ENCODE measurements at regions not wholly inside any gene's neighbourhood (a gene's known extent, or its start where the extent isn't known, plus 50 kb on each side); places are given as distances from the start of the nearest gene placed in this dataset.

DNA sequence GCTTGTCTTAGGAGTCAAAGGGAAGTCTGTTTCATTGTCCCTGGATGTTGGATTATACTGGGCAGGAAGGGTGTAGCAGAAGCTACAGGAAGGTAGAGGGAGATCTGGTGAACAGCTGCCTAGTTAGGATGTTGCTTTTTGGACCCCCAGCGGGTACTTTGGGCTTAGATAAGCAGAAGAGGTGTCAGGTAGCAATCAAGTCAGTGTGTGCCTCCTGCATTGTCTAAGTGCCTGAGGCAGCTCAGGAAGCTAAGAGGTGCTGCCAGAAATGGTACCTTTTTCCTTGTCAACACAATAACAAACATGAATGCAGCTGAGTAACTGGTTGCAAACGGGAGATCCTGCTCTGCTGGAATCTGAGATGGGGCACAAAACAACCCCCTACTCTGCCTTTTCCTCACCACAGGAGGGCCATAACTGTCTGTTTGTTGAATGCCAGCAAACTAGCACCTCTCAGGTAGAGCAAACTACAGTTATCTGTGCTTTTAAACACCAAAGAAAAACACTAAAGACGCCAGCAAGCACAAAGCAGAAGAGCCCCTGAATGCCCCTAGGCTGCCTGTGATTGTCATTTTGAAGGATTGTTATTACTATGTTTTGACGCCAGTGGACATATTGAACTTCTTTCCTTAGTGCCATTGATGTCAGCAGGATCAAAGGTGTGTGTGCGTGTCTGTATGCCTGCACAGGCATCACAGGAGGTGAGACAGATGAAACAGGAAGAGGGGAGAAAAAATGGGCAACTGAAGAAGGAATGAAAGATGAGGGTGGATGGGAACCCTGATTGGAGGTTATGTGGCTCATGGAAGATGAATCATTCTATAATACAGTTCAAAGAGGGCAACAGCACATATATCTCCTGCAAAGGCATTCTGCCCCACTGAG lies 151.4 kb downstream of the ETAA1 start:
- no peaks in the 10 kb centered on the region for H3K79me2 ChIP-seq (ENCODE audit: control insufficient read depth, insufficient read depth, low read length)
- intact Hi-C loops (cut with micrococcal nuclease; ENCODE audit: unreplicated experiment) = no loop called here
- H3K4me2 ChIP-seq (ENCODE audit: control insufficient read depth, insufficient read depth) = no peak overlapping the region
- SMC1A ChIA-PET (ENCODE audit: uncharacterized antibody, unreplicated experiment) = no interaction called here
- H3K27me3 ChIP-seq (replicated peaks in 1 of 2; ENCODE audit: control insufficient read depth in 2 of 2, insufficient read depth in 2 of 2, low read length in 1 of 2) = no peaks in the 10 kb centered on the region
- no peak overlapping the region for H2AFZ ChIP-seq (ENCODE audit: control insufficient read depth, low read depth, low read length)
- no peaks in the 10 kb centered on the region for H3K4me1 ChIP-seq (ENCODE audit: control insufficient read depth, insufficient read depth, low read length)
- H4K20me1 ChIP-seq (ENCODE audit: control insufficient read depth, insufficient read depth) = no peaks in the 10 kb centered on the region
- POLR2A ChIA-PET = no interaction called here
- RAD21 ChIA-PET (ENCODE audit: unreplicated experiment) = no interaction called here
- ATAC-seq (no peak), FAIRE-seq (no peak), DNase-seq (ENCODE audit: low read depth, low spot score) (no peak)
- 3% methylated on average over 5 of the region's 5 CpGs for WGBS (ENCODE audit: insufficient coverage, insufficient replicate concordance, low lambda C conversion rate, missing lambda C conversion rate)
- no TSS peak for BruUV-seq (replicated peaks)
- in situ Hi-C loops (cut with MboI) = no loop called here
- H3K4me3 ChIP-seq = no peak overlapping the region
- no peak overlapping the region for H3K9ac ChIP-seq (ENCODE audit: control insufficient read depth, insufficient read depth, low read length)
- H3K27ac ChIP-seq (ENCODE audit: control insufficient read depth, insufficient read depth) = no peak overlapping the region
- H3K36me3 ChIP-seq (ENCODE audit: control insufficient read depth in 2 of 2, insufficient read depth in 2 of 2, low read length in 1 of 2) = no peaks in the 10 kb centered on the region
- CTCF ChIA-PET = no interaction called here
- H3K9me3 ChIP-seq (replicated peaks; ENCODE audit: control insufficient read depth, insufficient read depth, low read length) = no peaks in the 10 kb centered on the region
- TF ChIP-seq WRNIP1 (IDR thresholded peaks at IDR 0.05; ENCODE audit: borderline replicate concordance, low read depth, low read length) (no peak), RELB (IDR thresholded peaks at IDR 0.05; ENCODE audit: low read depth) (no peak), TCF7 (IDR thresholded peaks at IDR 0.05; ENCODE audit: borderline replicate concordance) (no peak), ATF2 (IDR thresholded peaks at IDR 0.05; ENCODE audit: low read length) (no peak), SKIL (IDR thresholded peaks at IDR 0.05; ENCODE audit: low read depth, poor library complexity, severe bottlenecking) (no peak), NRF1 (conservative IDR thresholded peaks at IDR 0.05; ENCODE audit: low read depth, low read length) (no peak), RAD51 (IDR thresholded peaks at IDR 0.05) (no peak), SREBF2 (IDR thresholded peaks at IDR 0.05; ENCODE audit: low read length) (no peak), PAX5 (IDR thresholded peaks at IDR 0.05; ENCODE audit: borderline replicate concordance, low read depth, low read length) (no peak), SREBF1 (IDR thresholded peaks at IDR 0.05; ENCODE audit: low read length) (no peak), ZNF622 (IDR thresholded peaks at IDR 0.05) (no peak), NFIC (IDR thresholded peaks at IDR 0.05; ENCODE audit: low read depth, low read length) (no peak), NR2C1 (IDR thresholded peaks at IDR 0.05) (no peak), FOXK2 (IDR thresholded peaks at IDR 0.05) (no peak)
- TF ChIP-seq, protein P1, sequence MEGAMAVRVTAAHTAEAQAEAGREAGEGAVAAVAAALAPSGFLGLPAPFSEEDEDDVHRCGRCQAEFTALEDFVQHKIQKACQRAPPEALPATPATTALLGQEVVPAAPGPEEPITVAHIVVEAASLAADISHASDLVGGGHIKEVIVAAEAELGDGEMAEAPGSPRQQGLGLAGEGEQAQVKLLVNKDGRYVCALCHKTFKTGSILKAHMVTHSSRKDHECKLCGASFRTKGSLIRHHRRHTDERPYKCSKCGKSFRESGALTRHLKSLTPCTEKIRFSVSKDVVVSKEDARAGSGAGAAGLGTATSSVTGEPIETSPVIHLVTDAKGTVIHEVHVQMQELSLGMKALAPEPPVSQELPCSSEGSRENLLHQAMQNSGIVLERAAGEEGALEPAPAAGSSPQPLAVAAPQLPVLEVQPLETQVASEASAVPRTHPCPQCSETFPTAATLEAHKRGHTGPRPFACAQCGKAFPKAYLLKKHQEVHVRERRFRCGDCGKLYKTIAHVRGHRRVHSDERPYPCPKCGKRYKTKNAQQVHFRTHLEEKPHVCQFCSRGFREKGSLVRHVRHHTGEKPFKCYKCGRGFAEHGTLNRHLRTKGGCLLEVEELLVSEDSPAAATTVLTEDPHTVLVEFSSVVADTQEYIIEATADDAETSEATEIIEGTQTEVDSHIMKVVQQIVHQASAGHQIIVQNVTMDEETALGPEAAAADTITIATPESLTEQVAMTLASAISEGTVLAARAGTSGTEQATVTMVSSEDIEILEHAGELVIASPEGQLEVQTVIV (IDR thresholded peaks at IDR 0.05; ENCODE audit: borderline replicate concordance, partially characterized antibody) = no peak
- TF ChIP-seq, protein P2, sequence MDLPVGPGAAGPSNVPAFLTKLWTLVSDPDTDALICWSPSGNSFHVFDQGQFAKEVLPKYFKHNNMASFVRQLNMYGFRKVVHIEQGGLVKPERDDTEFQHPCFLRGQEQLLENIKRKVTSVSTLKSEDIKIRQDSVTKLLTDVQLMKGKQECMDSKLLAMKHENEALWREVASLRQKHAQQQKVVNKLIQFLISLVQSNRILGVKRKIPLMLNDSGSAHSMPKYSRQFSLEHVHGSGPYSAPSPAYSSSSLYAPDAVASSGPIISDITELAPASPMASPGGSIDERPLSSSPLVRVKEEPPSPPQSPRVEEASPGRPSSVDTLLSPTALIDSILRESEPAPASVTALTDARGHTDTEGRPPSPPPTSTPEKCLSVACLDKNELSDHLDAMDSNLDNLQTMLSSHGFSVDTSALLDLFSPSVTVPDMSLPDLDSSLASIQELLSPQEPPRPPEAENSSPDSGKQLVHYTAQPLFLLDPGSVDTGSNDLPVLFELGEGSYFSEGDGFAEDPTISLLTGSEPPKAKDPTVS (IDR thresholded peaks at IDR 0.05; ENCODE audit: low read depth, low read length) = no peak

Data from GM12878 (cell line).